ENCODE measurements at regions not wholly inside any gene's neighbourhood (a gene's known extent, or its start where the extent isn't known, plus 50 kb on each side); places are given as distances from the start of the nearest gene placed in this dataset.

GRCh38 chr7:54637712-54638396 is 95.7 kb downstream of the VSTM2A start:
- H3K27ac ChIP-seq (ENCODE audit: low read length), result no peak overlapping the region
- Mint-ChIP-seq H3K4me3 (no peak overlapping the region), H3K9me3 (peaks cover 11 to 13% of the 10 kb centered on the region in 2 donors), H3K36me3 (peaks cover 13% of the 10 kb centered on the region), H3K27ac (no peak overlapping the region), H3K27me3 (ENCODE audit: low read depth in 2 of 2) (no peaks in the 10 kb centered on the region), H3K4me1 (no peaks in the 10 kb centered on the region)
- intact Hi-C loops (cut with micrococcal nuclease), result no loop called here
- H3K27me3 ChIP-seq (ENCODE audit: control insufficient read depth, insufficient read depth, low read length), result no peaks in the 10 kb centered on the region
- no peak overlapping the region for H3K4me3 ChIP-seq (ENCODE audit: low read length)
- no peaks in the 10 kb centered on the region for H3K9me3 ChIP-seq (ENCODE audit: control insufficient read depth, insufficient read depth, low read length)
- no peaks in the 10 kb centered on the region for H3K4me1 ChIP-seq (ENCODE audit: control insufficient read depth, insufficient read depth, low read length)
- no peak for ATAC-seq
- TF ChIP-seq CTCF (IDR thresholded peaks at IDR 0.05), result no peak
- 68% methylated on average over 6 of the region's 6 CpGs for WGBS (ENCODE audit: insufficient coverage)
- no peak for DNase-seq
- H3K36me3 ChIP-seq (ENCODE audit: control insufficient read depth, insufficient read depth, low read length), result no peaks in the 10 kb centered on the region

- no peak overlapping the region for H3K4me3 ChIP-seq (ENCODE audit: low read length)
- intact Hi-C loops (cut with micrococcal nuclease), result no loop called here
- H3K4me1 ChIP-seq (ENCODE audit: control insufficient read depth, insufficient read depth, low read length), result no peaks in the 10 kb centered on the region
- H3K36me3 ChIP-seq (ENCODE audit: control insufficient read depth, insufficient read depth, low read length), result no peaks in the 10 kb centered on the region
- H3K4me3 Mint-ChIP-seq, result no peak overlapping the region
- H3K27me3 ChIP-seq (ENCODE audit: control insufficient read depth, insufficient read depth, low read length), result no peaks in the 10 kb centered on the region
- peaks cover 13 to 25% of the 10 kb centered on the region in 2 donors for H3K9me3 Mint-ChIP-seq
- TF ChIP-seq CTCF (IDR thresholded peaks at IDR 0.05), result no peak
- H3K27ac Mint-ChIP-seq, result no peak overlapping the region
- H3K27me3 Mint-ChIP-seq (ENCODE audit: low read depth in 2 of 2), result no peaks in the 10 kb centered on the region
- no peak for ATAC-seq
- peaks cover 6% of the 10 kb centered on the region for H3K36me3 Mint-ChIP-seq
- H3K4me1 Mint-ChIP-seq, result no peaks in the 10 kb centered on the region
- DNase-seq, result no peak
- no peaks in the 10 kb centered on the region for H3K9me3 ChIP-seq (ENCODE audit: control insufficient read depth, insufficient read depth, low read length)
- H3K27ac ChIP-seq (ENCODE audit: low read length), result no peak overlapping the region
- WGBS (ENCODE audit: insufficient coverage), result 40% methylated on average over 4 of the region's 4 CpGs
Observed at GRCh38 chr7:54632696-54633095, 90.5 kb downstream of the VSTM2A start.

- no peak overlapping the region for H3K4me3 Mint-ChIP-seq
- no peak for ATAC-seq
- Histone ChIP-seq H3K4me3 (ENCODE audit: low read length) (no peak overlapping the region), H3K4me1 (ENCODE audit: control insufficient read depth, insufficient read depth, low read length) (no peaks in the 10 kb centered on the region), H3K27me3 (ENCODE audit: control insufficient read depth, insufficient read depth, low read length) (no peaks in the 10 kb centered on the region), H3K36me3 (ENCODE audit: control insufficient read depth, insufficient read depth, low read length) (no peaks in the 10 kb centered on the region), H3K9me3 (ENCODE audit: control insufficient read depth, insufficient read depth, low read length) (no peaks in the 10 kb centered on the region), H3K27ac (ENCODE audit: low read length) (no peak overlapping the region)
- H3K4me1 Mint-ChIP-seq, result no peaks in the 10 kb centered on the region
- H3K36me3 Mint-ChIP-seq, result no peaks in the 10 kb centered on the region
- intact Hi-C loops (cut with micrococcal nuclease), result no loop called here
- no peak overlapping the region for H3K27ac Mint-ChIP-seq
- no peaks in the 10 kb centered on the region for H3K27me3 Mint-ChIP-seq (ENCODE audit: low read depth in 2 of 2)
- TF ChIP-seq CTCF (IDR thresholded peaks at IDR 0.05), result no peak
- 61% methylated on average over 4 of the region's 4 CpGs for WGBS (ENCODE audit: insufficient coverage)
- DNase-seq, result no peak
- peaks cover 11 to 21% of the 10 kb centered on the region in 2 donors for H3K9me3 Mint-ChIP-seq
Observed at GRCh38 chr7:54629771-54630170, 87.6 kb downstream of the VSTM2A start.

Measured in natural killer cell (primary cell).